Daoy (cell line): ENCODE measurements at regions not wholly inside any gene's neighbourhood (a gene's known extent, or its start where the extent isn't known, plus 50 kb on each side); places are given as distances from the start of the nearest gene placed in this dataset.
A peak's percentile ranks its signal among the peaks of the same experiment; 100 is the strongest.

Experiments used
- DNase-seq: peaks from one replicate; pipeline ENCODE4 v3.0.0-alpha.2; 2015; ENCODE audit warnings: low read depth

DNA sequence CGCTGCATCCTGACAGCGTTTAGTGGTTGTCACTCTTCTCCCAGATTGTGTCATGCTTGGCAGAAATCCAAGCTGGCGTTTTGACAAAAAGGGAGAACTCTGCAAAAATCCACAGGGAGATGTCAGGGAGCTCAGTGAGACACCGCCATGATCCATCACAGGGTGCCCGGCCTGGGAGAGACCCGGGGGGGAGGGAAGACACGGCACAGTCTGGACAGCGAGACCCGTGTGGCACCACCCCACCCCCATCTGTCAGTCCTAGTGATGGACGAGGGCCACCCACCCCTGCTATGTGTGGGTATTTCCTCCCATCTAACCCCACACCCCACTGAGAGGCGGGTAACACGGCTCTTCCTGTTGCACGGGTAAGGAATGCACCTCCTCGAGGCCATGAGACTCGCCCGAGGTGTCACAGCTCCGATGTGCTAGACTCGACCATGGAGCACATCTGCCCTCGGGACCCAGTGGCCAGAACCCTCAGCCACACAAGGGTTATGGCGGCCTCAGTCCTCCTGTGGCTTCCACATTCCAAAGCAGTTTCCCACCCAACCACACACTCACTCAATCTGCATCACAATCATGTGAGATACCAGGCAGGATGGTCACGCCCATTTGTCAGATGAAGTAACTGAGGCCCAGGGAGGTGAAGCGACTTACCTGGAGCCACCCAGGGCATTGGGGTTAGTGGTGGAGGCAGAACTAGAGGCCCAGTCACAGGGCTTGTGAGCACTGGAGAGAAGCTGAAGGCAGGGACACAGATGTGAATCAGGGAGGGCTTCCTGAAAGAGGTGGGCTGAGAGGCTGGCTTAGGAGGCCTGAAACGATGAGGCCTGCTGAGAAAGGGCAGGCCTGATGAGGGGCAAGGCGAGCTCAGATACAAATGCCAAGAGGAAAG is 688.5 kb downstream of the MATN1 start:
- DNase-seq, result peak; percentile 81

DNA sequence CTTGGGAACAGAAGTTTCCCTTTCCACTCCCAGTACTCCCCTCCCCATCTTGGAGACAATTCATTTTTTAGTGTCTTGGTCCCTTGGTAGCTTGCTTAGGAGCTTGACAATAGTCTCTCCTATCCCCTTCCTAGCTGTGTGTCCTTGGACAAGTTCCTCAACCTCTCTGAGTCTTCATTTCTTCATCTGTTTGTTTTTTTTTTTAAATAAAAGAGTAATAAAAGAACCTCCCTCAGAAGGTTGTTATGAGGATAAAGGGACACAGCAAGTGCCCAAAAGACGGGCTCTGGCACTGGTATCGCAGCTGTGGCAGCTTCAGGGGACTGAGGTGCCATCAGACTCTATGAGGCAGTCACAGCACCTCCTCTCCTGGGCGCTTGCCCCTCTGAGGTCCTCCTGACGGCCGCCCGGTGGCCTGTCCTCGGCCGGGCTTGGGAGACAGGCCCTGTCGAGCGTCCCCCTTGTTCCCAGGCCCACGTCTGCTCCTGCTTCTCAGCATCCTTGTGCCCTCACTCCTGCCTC is 689.2 kb downstream of the MATN1 start:
- no peak for DNase-seq

DNA sequence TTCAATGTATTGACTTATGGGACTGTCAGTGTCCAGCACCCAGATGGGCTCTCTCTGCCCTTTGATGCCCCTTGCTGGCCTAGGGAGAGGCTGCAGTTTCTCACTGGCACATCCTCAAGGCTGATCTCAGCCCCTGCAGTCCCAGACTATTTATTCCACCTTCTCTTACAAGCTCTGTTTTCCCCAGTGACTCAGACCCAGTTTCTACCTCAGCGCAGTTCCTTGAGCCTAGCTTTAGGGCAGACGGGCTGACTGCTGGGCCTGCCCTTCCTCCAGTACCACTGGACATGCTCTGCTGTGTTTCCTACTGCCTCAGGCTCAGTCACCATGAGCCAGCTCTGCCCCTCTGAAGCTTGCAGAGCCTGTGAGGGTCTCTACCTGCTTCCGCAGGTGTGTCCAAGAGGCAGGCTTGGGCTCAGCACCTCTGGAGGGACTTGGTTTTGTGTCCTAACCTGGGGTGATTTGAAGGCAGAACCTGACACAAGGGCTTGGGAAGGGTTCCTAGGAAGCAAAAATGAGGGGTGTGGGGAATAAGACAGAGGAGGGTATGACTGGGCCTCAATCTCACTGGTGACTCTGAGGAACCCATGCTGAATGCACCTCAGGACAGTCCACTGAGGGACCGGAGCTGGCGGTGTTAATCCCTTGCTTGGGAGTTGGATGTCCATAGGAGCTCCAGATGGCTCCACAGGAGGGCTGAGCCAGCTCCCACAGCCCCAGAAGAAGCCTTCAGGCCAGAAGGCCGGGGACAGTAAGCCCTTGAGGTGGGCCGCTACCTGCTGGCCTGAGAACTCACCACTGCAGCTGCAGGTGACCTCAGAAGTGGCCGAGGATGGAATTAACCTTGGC is 689.9 kb downstream of the MATN1 start:
- peak; percentile 45 for DNase-seq

DNA sequence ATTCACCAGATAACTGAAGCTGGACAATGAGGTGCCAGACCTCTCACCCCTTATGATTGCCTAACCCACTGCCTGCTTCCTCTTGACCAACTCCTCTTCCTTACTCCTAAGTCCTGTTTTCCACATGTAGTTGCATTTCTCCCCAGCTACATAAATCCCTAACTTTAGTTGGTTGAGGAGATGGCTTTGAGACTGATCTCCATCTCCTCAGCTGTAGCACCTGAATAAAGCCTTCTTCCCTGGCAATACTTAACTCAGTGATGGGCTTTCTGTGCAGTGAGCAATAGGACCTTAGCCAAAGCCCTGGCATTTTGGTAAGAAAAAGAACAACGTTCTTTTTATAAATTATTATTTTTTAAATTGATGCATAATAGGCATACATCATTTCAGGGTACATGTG is 691.1 kb downstream of the MATN1 start:
- DNase-seq, result no peak

DNA sequence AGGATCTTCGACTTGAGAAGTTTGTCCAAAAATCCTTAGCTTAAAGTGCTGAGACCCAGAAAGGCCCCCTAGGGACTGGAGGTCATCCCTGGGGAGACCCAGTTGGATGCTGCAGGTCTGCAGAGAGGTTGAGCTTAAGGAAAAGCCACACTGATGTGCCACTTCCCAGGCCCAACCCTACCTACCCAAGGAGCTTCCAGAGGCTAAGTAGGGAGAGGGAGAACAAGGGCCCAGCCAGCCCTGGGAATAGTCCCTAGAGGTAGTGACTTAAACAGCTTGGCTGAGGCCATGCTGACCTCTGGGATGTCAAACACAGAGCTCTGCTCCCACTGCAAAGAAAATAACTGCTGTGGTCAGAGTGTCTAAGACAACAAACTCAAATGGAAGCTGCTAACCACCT is 693.7 kb downstream of the MATN1 start:
- no peak for DNase-seq

DNA sequence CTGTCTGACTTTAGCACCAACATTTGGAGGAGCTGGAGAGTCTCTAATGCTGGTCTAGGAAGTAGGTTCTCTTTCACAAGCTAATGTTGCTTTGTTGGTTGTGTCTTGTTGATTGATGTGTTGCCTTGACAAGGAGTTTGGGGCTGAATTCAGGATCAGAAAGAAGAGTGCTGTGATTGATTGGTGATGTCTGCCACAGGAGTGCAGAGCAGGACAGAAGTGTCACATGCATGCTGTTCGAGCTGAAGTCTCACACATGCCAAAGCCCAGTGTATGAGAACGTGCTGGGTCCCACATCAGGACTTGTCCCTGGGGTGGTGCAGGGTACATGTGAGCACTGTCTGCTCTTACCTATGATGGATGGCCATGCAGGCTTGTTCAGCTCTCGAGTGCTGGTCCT is 694.4 kb downstream of the MATN1 start:
- DNase-seq, result no peak

DNA sequence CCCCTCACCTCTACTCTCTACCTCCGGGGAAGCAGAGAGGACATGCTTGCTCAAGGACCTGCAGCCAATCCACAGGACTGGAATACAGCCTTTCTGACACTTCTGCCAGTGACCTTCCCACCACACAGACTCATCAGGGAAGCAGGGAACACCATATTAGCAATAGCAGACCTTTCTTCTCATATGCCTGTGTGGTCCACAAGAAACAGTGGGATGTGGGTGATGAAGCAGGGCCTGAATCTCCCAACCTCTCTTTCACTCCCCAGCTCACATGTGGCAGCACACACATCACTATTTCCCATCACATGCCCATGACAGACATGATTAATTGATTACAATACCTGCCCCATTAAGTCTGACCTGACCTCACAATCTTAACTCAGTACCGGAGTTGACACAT is 695.1 kb downstream of the MATN1 start:
- DNase-seq, result no peak

DNA sequence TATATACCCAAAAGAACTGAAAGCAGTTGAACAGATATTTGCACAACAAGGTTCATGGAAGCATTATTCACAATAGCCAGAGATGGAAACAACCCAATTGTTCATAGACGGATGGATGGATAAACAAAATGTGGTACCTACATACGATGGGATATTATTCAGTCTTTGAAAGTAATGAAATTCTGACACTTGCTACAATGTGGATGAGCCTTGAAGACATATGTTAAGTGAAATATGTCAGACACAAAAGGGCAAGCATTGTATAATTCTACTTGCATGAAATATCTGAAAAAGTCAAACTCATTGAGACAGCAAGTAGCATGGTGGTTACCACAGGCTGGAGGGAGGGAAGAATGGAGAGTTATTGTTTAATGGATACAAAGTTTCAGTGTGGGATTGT is 696.1 kb downstream of the MATN1 start:
- DNase-seq, result no peak

DNA sequence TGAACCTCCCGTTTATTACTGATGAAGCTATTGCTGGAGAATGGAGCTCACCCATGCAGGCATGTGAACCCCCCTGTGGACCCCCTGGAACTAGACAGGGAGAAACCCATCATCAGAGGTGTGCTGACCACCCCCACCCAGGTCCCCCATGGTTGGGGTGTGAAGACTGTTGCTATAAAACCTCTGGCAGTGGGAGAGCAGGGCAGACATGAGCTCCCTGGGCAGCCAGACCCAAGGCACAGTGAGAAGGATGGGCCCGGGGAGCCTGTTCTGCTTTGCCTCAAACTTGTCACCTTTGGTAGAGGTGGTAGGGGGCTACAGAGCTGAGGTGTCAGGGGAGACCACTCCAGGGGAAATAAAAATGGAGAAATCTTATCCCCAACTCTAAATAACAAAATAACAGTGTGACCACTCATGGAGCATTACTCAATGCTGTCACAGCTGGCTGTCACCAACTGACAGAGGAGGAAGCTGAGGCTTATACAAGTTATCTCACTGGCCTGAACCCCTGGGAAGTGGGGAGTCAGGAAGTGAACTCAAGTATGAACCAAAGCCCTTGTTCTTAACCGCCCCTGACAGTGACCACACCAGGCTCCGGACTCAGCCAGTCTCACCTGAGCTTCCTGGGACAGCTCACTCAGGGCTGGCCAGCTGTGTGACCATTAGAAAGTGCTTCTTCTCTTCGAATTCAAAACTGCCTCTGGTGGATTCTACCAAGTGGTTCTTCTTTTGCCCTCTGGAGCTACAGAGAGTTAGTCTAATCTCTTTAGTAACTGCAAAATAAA is 698.8 kb downstream of the MATN1 start:
- no peak for DNase-seq

DNA sequence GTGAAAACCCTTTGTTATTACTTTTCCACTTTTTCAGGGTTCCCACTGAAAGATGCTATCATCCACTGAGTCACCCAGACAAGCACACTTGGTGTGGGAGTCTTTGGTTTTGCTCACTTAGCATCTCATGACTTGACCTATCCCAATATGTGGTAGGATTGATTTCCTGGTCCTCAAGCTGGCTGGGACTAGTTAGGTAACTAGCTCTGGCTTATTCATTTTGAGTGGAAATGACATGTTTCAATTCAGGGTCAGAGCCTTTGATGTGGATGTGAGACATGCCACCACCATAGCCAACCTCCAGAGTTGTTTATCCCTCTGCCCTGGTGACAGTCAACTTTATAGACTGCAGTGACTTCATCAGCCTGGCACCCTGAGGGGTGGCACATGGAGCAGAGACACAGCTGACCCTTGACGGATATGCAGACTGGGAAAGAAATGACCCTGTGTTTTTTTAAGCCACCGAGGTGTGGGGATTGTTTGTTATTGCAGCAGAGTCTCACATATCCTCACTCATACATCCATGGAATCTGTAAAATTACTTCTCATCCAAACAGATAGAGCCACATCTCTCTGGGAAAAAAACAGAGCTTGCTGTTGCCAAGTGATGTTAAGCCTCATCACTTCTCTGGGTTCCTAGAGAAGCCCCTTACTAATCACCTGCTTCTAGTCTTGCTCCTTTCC is 699.9 kb downstream of the MATN1 start:
- no peak for DNase-seq

DNA sequence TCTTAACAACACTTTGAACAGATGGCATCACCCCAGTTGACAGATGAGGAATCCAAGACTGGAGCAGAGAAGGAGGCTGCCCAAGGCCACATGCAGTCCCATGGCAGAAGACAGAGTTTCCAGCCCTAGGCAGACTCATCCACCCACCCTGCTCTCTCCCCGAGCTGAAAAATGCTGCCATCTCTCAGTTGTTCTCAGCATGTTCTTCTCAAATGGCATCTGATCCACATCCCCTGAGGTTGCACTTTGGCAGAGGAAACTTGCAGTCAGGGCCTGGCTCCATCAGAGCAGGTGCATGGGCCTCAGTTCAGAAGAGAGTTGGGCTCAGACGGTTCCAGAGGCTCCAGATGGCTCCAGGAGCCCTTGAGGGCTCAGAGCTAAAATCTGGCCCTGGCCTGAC is 709.4 kb downstream of the MATN1 start:
- DNase-seq, result no peak

DNA sequence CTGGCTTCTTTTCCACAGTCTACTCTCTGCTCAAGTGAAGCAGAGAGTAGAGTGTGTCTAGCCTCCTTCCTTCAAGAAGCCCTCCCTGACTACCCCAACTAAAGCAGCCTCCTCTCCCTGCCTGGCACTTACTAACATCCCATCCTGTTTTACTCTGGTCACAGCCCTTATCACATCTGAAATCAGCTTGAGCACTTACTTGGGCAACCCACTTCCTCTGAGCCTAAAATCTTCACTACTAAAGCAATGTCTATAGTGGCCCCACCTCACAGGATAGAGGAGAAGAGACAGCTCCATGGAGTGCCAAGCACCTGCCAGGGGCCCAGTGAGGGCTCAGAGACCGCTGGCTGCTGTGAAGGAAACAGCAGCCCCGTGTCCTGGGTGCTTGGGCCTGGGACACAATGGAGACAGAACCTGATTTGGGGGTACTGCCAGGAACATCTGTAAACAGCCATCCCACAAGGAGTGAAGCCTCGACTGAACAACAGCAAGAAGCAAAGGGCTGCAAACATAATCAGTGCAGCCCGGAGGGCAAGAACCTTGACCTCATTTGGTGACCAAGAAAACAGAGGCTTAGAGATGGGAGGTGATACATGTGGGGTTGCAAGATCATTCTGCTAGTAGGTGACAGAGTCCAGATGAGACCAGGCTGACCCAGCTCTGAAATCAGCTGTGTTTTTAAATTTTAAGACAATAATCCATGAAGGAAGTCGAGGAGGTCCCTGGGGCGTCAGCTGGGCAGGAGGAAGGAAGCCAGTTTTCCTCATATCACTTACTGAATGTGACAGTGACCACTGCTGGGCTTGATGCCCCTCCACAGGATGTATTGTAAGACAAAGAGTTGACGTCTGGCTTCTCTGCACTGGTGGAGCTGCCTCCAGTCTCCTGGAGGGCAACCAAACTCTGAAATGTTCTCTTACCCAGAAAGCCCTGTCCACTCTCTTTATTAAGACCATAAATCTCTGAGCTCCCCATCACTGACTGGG is 710.6 kb downstream of the MATN1 start:
- DNase-seq, result no peak

DNA sequence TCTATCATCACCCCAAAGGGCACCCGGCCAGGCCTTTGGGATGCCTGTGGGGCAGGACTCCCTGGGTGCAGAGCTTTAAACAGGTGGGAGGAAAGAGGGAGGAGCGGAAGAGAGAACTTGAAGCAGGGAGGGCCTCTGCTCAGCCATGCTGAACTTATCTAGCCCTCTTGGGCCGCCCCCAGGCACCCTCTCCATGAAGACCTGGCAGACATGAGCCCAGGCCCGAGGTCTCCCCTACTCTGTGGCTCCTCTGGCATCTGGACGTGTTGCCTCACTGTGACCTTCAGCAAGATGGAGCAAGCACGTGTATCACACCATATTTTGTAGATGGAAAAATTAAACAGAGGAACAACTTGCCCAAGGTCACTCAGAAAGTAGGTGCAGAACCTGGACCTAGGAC is 711.4 kb downstream of the MATN1 start:
- DNase-seq, result no peak

DNA sequence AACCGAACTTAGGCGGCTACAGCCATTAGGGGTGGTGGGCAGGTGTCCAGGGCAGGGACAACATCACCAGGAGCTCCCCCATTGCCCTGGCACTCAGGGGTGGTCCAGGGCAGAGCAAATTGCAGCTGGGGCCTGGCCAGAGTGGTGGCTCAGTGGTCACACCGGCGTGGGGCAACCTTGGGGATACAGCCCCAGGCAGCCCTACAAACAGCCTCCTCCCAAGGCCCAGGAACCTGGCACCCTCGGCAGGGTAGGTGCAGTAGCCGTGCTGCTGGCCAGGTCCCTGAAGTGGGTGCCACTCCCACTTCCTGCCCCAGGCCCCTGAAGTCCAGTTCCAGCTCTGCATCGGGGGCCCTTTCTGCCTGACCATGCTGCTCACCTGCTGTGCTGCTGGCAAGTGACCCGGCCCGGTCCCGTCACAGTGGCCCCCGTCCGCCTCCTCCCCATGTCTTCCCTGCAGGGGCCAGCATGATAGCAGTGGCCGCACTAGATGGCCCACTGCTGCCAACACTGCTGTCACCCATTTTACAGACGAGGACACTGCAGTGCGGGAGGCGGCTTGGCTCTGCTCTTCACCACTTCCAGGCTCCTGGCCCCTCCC is 712.8 kb downstream of the MATN1 start:
- DNase-seq, result no peak

DNA sequence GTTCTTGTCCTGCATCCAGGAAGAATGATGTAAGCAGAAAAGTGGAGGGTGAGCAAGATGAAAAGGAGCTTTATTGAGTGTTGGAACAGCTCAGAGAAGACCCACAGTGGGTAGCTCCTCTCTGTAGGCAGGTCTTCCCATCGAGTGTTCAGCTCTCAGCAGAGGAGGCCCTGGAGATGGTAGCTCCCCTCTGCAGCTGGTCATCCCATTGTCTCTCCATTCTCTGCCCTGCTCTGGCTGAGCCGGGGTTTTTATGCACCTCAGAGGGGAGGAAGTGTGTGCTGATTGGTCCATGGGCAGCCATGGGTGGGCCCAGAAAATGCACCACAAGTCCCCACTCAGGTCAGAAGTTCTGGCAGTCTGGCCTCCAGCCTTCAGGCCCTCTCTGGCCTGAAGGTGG is 713.7 kb downstream of the MATN1 start:
- no peak for DNase-seq

DNA sequence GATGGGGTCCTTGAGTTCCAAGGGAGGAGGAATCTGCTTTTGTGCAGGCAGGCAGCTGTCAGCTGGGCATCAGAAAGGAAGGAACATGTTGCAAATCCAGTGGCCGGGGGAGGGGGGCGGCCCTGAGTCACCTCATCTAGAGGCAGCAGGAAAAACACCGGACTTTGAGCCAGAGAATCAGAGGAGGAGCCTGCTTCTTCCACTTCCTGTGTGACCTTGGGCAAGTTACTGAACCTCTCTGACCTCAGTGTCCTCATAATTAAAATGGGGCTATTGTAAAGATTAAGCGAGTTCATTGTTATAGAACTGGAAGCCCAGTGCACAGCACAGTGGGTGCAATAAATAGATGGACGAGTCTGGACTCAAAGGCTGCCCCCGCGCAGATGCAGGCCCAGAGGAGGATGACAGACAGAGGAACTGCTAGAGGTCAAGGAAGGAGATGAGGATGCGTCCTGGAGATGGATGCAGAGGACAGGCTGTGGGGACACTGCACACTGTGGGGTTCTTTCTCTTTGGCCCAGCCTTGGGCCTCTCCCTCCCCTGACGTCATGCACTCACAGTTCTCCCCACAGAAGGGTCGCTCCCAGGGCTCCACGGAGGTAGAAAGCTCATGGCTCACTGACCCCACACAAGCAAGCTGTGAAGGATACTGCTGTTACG is 714.3 kb downstream of the MATN1 start:
- peak; percentile 66 for DNase-seq

DNA sequence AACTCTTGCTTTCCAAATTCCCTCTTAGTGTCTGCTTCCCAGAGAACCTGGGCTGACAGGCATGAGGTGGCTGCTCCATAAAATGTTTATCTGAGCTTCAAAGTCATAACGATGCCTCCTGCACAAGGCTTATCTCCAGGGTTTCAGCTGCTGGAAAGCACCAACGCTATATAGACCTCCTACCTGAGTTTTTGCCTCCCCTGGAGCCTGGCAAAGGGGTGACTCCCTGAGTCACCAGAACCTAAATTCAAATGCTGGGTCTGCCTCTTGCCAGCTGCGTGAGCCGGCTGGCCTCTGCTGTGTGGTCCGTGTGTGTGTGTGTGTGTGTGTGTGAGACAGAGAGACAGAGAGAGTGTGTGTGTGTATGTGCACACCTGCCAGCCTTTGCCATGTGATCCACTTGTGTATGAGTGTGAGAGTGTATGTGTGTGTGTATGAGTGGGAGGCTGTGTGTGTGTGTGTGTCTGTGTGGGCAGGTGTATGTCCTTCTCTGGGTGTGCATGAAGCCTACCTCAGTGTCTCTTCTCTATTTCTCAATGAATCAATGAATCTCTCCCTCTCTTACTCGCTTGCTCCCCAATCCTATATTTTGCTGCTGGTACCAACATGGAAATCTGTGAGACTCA is 714.9 kb downstream of the MATN1 start:
- peak; percentile 53 for DNase-seq

DNA sequence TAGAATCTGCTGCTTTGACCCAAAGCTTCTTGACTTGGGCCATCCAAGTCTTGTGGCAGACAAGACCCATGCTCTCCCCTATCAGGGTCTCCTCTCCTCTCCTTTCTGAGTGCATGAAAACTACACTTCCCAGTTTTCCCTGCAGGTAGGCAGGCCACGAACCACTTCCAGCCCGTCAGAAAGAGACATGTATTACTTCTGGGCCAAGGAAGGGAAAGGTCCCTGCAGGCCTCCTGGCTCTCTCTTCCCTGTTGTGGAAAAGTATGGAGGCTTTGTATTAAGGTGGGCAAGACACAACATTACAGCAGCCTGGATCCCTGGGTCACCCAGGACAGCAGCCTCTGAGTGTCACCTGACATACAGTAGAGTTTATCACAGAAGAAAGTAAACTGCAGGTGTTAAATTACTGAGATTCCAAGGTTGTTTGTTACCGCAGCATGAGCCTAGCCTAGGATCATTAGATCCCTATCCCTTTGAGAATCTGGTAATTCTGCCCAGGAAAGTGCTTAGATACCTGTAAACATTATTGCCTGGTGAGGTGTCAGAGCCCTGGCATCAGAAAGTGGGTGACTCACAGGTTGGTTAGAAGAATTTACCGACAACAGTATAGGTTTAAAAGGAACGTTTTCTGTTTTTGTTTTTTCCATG is 717.3 kb downstream of the MATN1 start:
- peak; percentile 54 for DNase-seq
